LoVo (cell line): ENCODE measurements at regions not wholly inside any gene's neighbourhood (a gene's known extent, or its start where the extent isn't known, plus 50 kb on each side); places are given as distances from the start of the nearest gene placed in this dataset.
"Not testable (repeated sequence)": the region's sequence is repeated elsewhere in the genome, so short reads cannot be mapped to it uniquely, and the experiment has no call there.

Experiments
- DNase-seq: peaks from one replicate; pipeline ENCODE4 v3.0.0-alpha.2; 2016; ENCODE audit warnings: low spot score

DNA sequence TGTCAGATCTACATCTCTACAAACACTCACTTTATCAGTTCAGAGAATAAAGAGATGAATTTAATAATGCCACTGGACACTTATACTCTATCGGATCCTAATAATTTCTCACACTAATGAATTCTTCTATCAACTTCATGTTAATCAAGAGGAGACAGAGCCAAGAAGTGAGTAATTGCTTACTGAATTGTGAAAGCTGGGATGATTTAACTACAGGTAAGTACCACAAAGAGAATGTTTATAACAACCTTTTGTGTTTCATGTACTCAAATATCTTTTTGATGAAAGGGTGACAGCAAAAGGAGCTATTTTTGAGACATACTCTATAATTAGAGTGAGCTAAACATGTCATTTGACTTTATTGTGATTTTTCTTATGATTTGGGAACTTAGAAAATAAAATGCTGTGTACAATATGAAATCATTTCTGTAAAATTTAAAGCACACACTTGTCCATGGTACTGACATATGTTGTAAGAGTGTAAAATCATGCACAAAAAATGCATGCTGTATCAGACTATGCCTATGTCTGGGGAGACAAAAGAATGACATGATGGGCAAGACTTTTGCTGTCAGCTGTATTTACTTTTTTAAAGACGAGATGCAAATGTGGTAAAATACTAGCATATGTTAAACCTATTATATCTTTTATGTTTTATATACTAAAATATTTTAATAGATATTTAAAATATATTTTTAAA, 361.2 kb downstream of the CCER1 start:
- DNase-seq: no peak

DNA sequence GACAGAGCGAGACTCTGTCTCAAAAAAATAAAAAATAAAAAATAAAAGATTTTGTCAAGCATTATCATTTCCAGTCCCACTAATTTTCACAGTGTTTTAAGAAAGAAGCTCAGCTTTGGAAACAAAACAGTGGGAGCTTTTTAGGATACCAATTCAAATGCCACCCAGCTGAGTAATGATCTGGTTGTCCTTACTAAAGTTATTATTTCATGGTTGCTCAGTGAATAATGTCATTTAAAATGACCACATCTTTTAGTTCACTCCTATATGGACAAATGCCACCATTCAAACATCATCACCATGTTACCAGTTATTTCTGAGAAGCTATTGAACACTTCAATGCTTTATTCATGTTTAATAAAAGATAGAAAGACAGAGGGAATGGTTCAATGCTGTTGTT, 365.0 kb downstream of the CCER1 start:
- no peak for DNase-seq

DNA sequence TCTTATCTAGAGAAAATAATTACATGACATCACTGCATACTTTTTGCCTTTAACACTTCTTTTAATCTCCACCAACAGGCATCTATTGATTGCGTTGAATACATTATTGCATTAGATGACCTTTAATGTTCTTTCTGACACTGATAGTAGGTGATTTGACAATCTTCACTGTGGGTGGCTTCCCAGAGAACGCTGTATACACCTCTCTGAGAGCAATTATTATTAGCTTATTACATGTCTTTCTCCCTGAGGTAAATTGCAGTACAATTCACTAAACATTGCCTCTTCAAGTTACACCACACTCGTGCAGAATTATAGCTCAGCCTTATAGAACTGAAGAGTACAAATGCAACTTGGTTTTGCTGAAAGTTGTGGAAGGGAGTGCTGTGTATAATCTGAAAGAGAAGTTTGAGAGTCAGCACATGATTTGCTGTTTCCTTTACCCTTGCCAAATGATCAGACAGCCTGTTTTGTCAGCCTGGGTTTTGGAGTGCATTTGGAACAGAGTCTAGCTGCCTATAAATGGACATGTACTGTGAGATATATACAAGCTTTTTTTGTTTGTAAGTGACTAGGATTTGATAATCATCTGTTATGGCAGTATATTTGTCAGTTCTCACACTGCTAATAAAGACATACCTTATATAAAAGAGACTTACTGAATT, 369.2 kb downstream of the CCER1 start:
- no peak for DNase-seq

DNA sequence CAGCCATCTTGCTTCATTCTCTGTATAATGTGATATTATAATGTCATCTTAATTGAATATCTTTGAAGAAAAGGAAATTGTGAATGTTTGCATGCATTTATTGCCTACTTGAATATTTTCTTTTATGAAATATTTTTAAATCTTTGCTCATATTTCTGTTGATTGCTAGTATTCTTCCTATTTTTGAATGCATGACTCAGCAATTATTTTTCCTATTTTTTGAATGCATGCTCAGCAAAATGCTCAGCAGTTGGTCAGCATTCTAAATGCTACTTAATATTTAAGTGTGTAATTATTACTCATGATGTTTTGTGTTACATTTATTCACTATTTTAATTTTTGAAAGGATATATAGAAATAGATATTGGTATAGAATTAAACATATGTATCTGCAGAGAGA, 378.3 kb downstream of the CCER1 start:
- DNase-seq: no peak

DNA sequence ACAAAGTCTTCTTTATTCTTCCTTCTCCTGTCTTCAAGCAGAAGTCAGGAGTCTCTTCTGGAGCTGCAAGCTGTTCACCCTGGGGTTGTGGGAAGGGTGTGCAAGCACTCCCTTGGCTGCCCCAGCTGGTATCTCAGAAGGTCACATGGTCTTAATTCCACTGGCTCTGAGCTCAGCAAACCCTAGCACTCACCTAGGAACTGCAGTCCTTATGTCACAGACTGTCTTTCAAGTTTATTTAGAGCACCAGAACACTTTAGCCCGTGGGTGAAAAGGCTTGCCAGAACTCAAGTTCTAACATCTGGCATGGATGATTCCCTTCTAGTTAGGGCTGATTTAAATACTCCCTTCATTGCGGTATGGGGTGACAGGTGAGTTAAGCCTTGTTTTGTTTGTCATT, 379.0 kb downstream of the CCER1 start:
- DNase-seq: no peak

DNA sequence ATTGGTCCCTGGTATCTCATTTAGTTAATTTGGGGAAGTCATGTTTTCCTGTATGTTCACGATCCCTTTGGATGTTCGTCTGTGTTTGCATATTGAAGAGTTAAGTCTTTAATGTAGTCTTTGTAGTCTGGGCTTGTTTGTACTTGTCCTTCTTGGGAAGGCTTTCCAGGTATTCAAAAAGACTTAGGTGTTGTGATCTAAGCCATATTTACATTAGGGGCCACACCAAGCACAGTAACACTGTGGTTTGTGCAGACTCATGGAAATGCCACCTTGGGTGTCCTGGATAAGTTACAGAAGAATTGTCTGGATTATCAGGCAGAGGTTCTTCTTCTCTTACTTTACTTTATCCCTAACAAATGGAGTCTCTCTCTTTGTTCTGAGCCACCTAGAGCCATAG, 380.3 kb downstream of the CCER1 start:
- no peak for DNase-seq

DNA sequence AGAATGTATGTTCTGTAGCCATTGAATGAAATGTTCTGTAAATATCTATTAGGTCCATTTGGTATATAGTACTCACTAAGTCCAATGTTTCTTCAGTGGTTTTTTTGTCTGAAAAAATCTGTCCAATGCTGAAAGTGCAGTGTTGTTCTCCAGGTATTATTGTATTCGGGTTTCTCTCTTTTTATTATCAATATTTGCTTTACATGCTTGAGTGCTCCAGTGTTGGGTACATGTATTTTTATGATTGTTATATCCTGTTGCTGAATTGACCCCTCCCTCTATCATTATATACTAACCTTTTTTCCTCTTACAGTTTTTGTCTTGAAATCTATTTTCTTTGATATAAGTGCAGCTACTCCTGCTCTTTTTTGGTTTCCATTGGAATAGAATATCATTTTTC, 382.2 kb downstream of the CCER1 start:
- DNase-seq: no peak

DNA sequence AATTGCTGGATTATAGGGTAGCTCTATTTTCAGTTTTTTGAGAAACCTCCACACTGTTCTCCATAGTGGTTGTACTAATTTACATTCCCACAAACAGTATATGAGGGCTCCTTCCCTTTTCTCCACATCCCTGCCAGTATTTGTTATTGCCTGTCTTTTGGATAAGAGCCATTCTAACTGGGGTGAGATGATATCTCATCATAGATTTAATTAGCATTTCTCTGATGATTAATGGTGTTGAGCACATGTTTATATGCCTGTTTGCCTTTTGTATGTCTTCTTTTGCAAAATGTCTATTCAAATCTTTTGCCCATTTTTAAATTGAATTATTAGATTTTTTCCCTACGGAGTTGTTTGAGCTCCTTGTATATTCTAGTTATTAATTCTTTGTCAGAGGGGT, 385.3 kb downstream of the CCER1 start:
- no peak for DNase-seq

DNA sequence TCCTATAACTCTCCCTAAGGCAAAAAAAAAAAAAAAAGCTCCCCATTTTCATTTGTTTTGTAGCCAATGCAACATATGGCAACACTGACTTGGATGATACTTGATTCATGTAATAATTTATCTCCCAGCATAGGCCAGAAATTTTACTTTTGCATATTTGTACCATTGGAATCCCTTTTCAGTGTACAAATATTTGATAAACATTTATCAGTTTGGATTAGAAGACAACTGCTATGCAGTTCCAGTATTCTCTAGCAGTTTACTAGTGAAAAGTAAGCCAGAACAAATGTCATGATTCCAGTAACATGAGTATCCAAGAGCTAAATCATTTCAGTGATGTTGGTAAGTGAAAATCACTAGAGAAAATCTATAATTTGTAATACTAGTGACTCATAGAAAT, 392.3 kb downstream of the CCER1 start:
- no peak for DNase-seq

DNA sequence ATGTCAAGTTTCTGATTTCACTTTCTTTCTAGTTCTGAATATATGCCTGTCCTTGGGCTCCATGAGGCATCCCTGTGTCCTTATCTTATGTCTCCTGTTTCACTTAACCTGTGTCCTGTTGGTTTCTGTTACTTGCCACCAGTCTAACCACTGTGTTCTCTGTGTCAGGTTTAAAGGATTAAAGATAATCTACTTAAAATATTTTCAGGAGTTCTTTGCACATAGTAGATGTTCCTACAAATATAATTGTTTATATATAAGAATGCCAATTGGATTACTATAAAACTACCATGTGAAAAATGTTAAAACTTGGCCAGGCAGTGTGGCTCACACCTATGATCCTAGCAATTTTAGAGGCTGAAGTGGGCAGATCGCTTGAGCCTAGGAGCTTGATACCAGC, 406.4 kb downstream of the CCER1 start:
- no peak for DNase-seq

DNA sequence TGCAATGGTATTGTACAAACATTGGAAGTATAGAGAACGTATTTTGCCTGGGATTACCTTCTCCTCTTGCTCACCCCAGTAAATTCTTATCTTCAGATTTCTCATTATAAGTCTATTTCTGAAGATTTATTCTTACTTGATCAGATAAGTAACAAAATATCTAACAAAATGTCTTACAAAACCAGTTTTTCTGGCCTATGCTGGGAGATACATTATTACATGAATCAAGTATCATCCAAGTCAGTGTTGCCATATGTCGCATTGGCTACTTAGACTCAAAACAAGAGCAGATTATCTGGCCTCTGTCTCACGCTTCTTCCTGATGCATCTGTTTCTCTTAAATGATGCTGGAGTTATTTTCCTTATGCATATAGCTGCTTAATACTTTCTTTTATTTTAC, 408.5 kb downstream of the CCER1 start:
- DNase-seq: no peak

DNA sequence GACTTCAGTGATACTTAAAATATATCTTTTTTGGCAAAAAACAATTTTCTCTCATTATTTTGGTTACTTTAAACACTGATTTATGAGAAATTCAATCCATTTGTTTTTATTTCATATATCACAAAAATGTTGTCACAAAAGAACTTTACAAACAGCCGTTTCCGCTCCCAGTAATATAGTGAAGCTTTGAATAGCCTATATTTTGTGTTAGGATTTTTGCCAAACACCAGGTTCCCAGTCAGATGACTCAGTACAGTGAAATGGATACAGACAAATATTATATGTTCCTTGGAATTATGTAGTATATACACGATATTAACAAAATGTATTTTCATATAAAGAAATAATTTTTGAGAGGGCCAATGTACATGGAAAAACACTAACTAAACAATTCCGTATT, 411.1 kb downstream of the CCER1 start:
- DNase-seq: no peak

DNA sequence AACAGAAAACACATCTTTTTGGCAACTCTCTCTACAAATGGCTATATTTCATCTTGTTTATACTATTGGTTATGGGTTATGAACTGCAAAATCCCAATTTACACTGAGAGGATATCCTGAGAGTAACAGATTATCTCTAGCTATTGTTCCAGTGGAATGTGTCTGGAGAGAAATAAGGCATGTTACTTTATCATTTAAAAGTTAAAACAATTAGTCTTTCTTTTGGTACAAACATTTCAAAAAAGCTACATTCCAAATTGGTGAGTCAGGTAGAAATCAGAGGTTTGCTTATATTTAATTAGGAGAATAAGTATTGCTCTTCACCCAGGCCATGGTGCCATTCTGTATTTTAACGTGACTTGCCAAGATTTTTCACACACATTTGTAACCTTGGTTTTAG, 411.6 kb downstream of the CCER1 start:
- no peak for DNase-seq

DNA sequence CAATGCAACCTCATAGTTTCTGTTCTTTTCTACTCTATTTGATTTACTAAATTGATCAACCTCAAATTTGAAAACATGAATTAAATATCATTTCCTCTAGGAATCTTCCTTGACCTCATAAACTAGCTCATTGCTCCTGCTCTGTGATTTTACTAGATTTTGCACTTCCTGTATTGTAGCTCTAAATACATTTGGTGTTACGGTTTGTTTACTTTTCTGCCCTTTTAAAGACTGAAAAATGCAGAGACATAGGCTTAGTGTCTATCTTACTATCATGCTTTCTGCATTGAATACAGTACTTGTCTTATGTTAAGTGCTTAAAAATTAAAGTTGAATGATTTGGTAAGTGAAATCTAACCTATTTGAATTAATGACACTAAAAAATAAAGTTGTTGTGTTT, 412.1 kb downstream of the CCER1 start:
- not testable (repeated sequence) for DNase-seq

DNA sequence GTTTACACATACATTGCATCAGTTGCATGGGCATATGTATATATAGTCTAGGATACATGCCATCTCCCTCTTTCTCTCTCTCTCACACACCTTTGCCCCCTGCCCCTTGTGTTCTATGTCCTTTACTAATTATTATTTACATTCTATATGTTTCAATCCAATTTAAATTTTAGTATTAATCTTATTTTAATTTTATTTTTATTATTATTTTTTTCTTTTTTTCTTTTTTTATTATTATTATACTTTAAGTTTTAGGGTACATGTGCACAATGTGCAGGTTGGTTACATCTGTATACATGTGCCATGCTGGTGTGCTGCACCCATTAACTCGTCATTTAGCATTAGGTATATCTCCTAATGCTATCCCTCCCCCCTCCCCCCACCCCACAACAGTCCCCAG, 421.1 kb downstream of the CCER1 start:
- not testable (repeated sequence) for DNase-seq

DNA sequence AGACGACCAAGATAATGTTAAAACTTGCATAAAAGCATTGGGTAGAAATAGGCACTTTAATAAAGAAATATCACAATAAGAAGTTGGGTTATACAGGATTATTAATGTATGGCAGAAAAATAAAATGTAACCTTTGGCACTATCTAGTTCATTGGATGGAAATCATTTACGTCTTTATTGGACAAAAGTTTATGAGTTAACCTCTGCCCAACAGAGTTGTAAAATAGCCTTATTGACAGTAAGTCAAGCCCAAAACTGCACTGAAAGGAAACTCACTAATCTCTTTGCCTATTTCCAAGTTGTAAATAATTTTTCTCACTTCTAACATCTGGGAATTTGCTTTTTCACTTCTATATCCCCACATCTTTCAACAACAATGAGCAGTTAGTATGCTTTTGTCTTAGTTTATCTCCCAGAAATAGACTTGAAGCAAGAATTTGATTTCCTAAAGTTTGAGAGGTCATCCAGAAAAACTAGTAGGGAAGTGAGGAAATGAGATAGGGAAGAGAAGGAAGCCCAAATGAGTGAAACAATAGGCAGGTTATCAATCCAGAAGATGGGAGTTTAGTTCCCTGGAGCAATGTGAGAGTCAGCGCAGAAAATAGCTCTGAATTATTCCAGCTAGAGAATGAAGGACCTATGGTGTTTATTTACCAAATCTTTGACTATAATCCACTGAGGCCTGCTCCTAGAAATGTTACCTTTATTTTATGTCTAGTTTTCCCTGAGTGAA, 434.8 kb downstream of the CCER1 start:
- DNase-seq: no peak

DNA sequence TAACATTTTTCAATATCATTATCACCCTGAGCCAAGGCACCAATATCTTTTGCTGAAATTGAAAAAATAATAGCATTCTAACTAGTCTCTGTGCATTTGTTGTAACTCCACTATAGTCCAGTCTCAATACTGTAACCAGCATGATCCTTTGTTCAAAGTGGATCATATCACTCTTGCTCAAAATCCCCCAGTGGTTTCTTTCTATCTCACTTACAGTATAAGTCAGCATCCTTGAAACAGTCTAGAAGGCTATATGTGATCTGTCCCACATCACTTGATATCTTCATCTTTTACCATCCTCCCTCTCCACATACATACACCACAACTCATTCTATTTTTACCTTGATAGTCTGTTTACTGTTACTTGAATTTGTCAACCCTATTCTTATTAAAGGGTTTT, 435.7 kb downstream of the CCER1 start:
- no peak for DNase-seq

DNA sequence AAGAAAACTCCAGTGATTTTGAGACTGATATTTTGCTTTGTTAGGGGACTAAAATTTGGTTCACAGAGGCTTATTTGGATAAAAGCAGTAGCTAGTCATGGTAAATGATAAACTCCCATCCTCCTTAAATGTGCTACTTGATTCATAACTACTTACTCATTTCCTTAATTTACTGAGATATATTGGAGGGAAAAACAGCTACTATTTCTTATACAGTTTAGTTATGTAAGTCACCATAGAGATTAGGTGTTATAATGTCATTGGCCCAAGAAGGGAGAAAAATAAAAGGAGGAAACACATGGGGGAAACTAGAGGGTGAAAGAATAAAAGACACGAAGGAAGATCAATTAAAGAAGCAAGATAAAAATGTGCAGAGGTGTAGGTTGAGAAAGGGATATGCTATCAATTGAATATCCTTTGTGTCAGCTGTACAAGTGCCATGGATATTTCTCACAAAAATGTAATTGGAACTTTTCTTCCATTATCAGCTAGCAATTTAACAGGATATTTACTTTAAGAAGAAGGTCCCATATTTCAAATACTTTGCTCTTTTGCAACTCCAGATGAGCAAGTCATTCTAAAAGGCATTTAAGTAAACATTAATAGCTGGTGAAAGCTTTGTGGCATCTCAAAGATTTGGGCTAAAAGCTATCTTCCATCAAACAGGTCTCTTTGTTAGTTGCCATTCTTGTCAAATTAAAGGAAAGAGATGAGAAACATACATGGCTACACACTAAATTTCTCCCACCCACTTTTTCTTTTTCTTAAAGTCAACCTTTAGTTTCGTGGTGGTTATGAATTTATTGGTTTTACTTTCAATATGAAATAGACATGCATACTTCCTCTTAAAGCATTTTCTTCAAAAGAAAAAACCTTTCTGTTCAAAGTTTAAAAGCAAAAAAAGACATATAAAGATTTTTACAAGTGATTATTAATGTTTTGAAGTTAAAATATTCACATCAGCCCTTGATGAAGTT, 439.5 kb downstream of the CCER1 start:
- DNase-seq: no peak

DNA sequence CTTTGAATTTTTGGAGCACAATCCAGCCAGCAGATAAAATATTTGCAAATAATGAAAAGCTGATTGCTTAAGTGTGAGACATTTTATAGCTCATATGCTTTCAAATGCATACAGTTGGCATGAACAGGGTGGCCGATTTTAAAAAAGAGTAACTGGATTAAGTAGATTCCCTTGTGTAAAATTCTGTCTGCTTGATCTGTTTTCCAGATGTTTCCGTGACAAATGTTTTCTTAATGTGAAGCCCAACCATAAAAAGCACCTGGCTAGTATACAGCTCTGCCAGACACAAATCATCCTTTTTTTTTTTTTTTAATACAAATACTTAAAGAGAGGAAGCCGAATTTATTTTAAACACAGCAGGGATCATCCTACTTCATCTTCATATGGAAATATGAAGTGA, 440.7 kb downstream of the CCER1 start:
- no peak for DNase-seq

DNA sequence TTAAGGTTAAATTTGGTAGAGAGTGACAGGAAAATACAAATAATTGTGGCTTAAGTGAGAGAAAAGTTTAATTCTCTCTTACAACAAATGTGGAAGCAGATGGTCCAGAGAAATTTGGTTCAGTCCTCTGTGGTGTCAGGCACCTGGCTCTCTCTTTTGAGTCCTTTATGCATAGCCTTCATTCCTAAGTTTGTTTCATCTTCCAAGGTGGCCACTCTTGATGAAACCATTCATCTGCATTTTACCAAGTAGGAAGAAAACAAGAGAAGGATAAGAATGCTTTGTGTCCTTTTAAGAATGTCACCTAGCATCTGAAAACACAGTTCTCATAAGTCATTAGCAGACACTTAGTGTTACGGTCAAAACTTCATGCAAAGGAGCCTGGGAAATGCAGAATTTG, 442.5 kb downstream of the CCER1 start:
- no peak for DNase-seq

DNA sequence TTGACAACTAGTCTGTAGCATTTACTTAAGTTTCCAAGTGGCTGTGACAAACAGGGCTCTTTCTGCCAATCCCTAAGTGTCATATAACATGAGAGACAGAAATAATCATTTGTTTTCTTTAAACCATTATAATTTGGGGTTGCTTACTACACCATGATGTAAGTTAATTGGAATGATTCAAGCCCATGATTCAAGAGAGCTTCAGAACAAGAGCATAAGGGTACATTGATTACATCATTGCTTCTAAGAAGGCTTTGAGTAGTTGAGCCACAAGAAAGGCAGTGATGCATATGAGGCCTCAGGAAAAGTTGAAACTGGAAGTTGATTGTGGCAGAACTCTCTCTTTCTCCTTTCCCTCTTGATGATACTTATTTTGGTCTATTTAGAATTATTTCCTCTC, 444.0 kb downstream of the CCER1 start:
- no peak for DNase-seq

DNA sequence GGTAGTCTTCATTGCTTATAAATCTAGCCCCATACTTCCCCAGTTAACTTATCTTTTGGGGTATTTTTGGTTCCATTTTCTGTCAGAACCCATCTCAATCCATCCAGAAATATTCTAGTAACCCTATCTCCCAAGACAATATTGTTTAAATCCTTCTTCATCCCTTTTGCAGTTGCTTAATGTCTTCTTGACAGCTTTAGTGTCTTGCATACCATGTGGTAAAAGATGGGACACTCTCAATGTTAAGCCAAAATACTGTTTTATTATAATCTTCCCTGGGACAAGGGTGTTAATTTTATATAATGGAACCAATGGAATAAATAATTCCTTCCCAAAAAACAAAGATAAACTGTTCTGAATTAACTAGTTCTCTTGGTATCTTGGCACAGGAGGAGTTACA, 450.2 kb downstream of the CCER1 start:
- DNase-seq: no peak
